T-helper 2 cell treated with Interferon-gamma antibody and Interleukin-4, amounts not matched to agents 5 μg/mL and 100 μg/mL, for 36 hours (primary cell): ENCODE measurements at regions not wholly inside any gene's neighbourhood (a gene's known extent, or its start where the extent isn't known, plus 50 kb on each side); places are given as distances from the start of the nearest gene placed in this dataset.
"Not testable (repeated sequence)": the region's sequence is repeated elsewhere in the genome, so short reads cannot be mapped to it uniquely, and the experiment has no call there.

Experiments
- DNase-seq: peaks from one replicate; pipeline ENCODE4 v3.0.0; 2021; ENCODE audit warnings: low spot score
- H3K27ac Mint-ChIP-seq: one replicate; pipeline ENCODE4 v1.8.0; 2021; ENCODE audit warnings: mild to moderate bottlenecking, mixed read lengths
- H3K27me3 Mint-ChIP-seq: one replicate; pipeline ENCODE4 v1.8.0; 2021; ENCODE audit warnings: low read depth, mixed read lengths
- H3K36me3 Mint-ChIP-seq: one replicate; pipeline ENCODE4 v1.8.0; 2021; ENCODE audit warnings: low read depth, mixed read lengths
- H3K4me1 Mint-ChIP-seq: one replicate; pipeline ENCODE4 v1.8.0; 2021; ENCODE audit warnings: low read depth, mixed read lengths
- H3K4me3 Mint-ChIP-seq: one replicate; pipeline ENCODE4 v1.8.0; 2022; ENCODE audit warnings: mild to moderate bottlenecking, moderate library complexity, mixed read lengths
- H3K9me3 Mint-ChIP-seq: one replicate; pipeline ENCODE4 v1.8.0; 2021; ENCODE audit warnings: mixed read lengths

DNA sequence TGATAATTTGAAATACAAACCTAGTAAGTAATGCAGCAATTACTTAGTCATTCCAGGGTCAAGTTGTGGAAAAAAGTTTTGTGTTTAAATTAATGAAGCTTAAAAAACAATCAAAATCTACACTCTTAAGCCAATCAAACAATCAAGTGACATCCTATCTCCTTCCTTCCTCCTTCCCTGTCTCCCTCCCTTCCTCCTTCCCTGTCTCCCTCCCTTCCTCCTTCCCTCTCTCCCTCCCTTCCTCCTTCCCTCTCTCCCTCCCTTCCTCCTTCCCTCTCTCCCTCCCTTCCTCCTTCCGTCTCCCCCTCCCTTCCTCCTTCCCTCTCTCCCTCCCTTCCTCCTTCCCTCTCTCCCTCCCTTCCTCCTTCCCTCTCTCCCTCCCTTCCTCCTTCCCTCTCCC lies 111.4 kb upstream of the RBPJ start:
- H3K27me3 Mint-ChIP-seq: peaks cover 23% of the 10 kb centered on the region
- peaks cover 27% of the 10 kb centered on the region for H3K4me1 Mint-ChIP-seq
- H3K4me3 Mint-ChIP-seq, H3K9me3 Mint-ChIP-seq, H3K36me3 Mint-ChIP-seq, DNase-seq, H3K27ac Mint-ChIP-seq: not testable (repeated sequence)

- no peak for DNase-seq
- peaks cover 18% of the 10 kb centered on the region for H3K4me1 Mint-ChIP-seq
- no peak overlapping the region for H3K27ac Mint-ChIP-seq
- peaks cover 9% of the 10 kb centered on the region for H3K9me3 Mint-ChIP-seq
- H3K36me3 Mint-ChIP-seq: peaks cover 6% of the 10 kb centered on the region
- H3K27me3 Mint-ChIP-seq: peaks cover 23% of the 10 kb centered on the region
- H3K4me3 Mint-ChIP-seq: no peak overlapping the region
Observed at GRCh38 chr4:26212528-26212927, 108.3 kb upstream of the RBPJ start.

DNA sequence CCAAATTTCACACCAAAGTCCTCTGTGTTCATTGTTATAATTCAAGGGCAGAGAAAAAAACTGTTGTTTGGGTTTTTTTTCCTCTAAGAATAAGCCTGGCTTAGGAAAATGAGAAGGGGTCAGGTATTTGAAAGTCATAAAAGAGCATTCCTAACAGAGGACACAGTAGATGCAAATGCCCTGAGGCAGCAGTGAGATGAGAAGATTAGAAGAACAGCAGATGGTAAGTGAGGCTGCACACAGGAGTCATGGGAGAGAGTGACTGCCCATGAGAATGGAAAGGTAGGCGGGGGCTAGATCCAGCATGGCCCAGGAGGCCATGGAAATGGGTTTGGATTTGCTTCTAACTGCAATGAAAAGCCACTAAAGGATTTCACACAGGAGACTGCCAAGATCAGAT lies 107.5 kb upstream of the RBPJ start:
- Mint-ChIP-seq H3K4me1 (peaks cover 19% of the 10 kb centered on the region), H3K36me3 (peaks cover 6% of the 10 kb centered on the region), H3K4me3 (no peak overlapping the region), H3K9me3 (peaks cover 9% of the 10 kb centered on the region), H3K27me3 (peaks cover 23% of the 10 kb centered on the region), H3K27ac (no peak overlapping the region)
- DNase-seq: no peak

- H3K36me3 Mint-ChIP-seq: peaks cover 3% of the 10 kb centered on the region
- peaks cover 15% of the 10 kb centered on the region for H3K4me1 Mint-ChIP-seq
- H3K4me3 Mint-ChIP-seq: no peak overlapping the region
- peaks cover 9% of the 10 kb centered on the region for H3K9me3 Mint-ChIP-seq
- no peak for DNase-seq
- H3K27ac Mint-ChIP-seq: no peak overlapping the region
- peaks cover 17% of the 10 kb centered on the region for H3K27me3 Mint-ChIP-seq
Observed at GRCh38 chr4:26214994-26215393, 105.8 kb upstream of the RBPJ start.

DNA sequence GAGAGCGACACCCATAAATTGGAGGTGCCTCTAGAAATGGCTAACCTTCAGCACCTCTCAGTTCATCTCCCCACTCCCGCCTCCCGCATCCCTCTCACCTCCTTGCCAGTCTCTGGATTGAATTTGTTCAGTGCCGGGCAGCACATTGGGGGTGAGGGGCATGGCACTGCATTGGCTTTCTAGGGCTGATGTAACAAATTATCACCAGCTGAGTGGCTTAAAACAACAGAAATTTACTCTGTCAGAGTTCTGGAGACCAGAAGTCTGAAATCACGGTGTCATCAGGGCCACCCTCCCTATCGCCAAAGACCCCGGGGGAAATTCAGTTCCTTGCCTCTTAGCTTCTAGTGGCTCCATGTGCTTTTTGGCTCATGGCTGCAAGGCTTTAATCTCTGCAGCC lies 105.1 kb upstream of the RBPJ start:
- peaks cover 13% of the 10 kb centered on the region for H3K4me1 Mint-ChIP-seq
- no peak for DNase-seq
- peaks cover 9% of the 10 kb centered on the region for H3K9me3 Mint-ChIP-seq
- no peak overlapping the region for H3K27ac Mint-ChIP-seq
- H3K27me3 Mint-ChIP-seq: peaks cover 12% of the 10 kb centered on the region
- H3K36me3 Mint-ChIP-seq: peaks cover 3% of the 10 kb centered on the region
- no peak overlapping the region for H3K4me3 Mint-ChIP-seq

DNA sequence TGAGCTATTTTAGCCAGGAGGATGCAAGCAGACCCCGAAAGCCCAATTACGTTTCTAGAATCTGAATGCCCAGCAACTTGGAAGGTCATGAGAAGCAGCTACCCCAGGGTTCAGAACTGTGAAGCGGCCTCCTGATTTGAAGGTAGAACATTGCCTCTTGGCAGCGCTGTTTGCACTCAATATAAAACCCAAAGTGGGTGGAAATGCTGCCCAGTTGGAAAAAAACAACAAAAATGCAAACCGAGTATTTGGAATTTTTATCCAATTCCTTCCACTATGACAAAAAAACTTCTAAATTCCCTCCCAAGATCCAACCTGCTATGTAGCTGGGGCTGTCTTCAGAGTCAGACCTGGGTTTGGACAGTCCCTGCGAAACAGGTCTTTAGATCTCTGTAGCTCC lies 103.3 kb upstream of the RBPJ start:
- Mint-ChIP-seq H3K9me3 (peaks cover 9% of the 10 kb centered on the region), H3K36me3 (peaks cover 3% of the 10 kb centered on the region), H3K4me3 (no peak overlapping the region), H3K27ac (no peak overlapping the region), H3K4me1 (peaks cover 13% of the 10 kb centered on the region), H3K27me3 (peaks cover 9% of the 10 kb centered on the region)
- DNase-seq: no peak

DNA sequence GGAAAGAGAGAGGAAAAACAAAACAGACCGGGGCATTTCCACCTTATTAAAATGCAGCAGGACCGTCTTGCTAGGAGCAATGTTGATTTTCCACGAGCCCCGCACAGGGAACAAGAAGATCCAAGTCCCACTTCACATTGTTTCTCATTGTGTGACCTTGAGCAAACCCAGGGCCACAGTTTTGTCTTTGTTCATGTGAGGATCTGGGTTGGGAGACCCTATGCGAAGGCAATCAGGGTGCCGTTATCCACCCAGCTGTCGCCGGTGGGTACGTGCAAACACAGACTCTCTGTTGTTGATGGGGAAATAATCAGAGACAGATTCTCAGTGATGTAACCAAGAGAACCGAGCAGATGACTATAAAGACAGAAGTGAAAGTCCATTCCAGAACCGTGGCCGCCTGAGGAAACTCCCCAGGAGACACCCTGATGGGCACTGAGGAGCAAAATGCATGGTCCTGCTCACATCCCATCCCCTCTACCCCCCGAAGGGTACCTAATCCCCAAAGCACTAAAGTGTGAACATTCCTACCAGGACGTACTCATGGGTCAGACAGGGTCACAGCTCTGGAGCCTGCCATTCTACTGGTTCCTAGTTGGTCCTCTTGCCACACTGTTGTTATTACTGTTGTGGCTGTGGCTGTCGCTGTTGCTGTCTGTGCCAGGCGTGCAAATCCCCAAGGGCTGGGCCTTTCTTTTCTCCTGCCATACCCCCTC lies 102.7 kb upstream of the RBPJ start:
- Mint-ChIP-seq H3K36me3 (peaks cover 3% of the 10 kb centered on the region), H3K4me1 (peaks cover 13% of the 10 kb centered on the region), H3K27me3 (peaks cover 9% of the 10 kb centered on the region), H3K4me3 (no peak overlapping the region), H3K27ac (no peak overlapping the region), H3K9me3 (peaks cover 9% of the 10 kb centered on the region)
- DNase-seq: no peak

GRCh38 chr4:26218677-26219605 lies 101.9 kb upstream of the RBPJ start:
- Mint-ChIP-seq H3K27me3 (peaks cover 2% of the 10 kb centered on the region), H3K36me3 (no peaks in the 10 kb centered on the region), H3K27ac (no peak overlapping the region), H3K4me1 (peaks cover 5% of the 10 kb centered on the region), H3K4me3 (no peak overlapping the region), H3K9me3 (peaks cover 2% of the 10 kb centered on the region)
- DNase-seq: no peak

- H3K4me3 Mint-ChIP-seq: no peak overlapping the region
- no peak overlapping the region for H3K27ac Mint-ChIP-seq
- H3K9me3 Mint-ChIP-seq: no peaks in the 10 kb centered on the region
- no peak for DNase-seq
- H3K36me3 Mint-ChIP-seq: no peaks in the 10 kb centered on the region
- H3K27me3 Mint-ChIP-seq: no peaks in the 10 kb centered on the region
- H3K4me1 Mint-ChIP-seq: peaks cover 5% of the 10 kb centered on the region
Observed at GRCh38 chr4:26220696-26221095, 100.1 kb upstream of the RBPJ start.

- Mint-ChIP-seq H3K4me3 (no peak overlapping the region), H3K9me3 (no peaks in the 10 kb centered on the region), H3K27ac (no peak overlapping the region), H3K36me3 (no peaks in the 10 kb centered on the region), H3K4me1 (peaks cover 2% of the 10 kb centered on the region), H3K27me3 (no peaks in the 10 kb centered on the region)
- no peak for DNase-seq
Observed at GRCh38 chr4:26223155-26223554, 97.7 kb upstream of the RBPJ start.

DNA sequence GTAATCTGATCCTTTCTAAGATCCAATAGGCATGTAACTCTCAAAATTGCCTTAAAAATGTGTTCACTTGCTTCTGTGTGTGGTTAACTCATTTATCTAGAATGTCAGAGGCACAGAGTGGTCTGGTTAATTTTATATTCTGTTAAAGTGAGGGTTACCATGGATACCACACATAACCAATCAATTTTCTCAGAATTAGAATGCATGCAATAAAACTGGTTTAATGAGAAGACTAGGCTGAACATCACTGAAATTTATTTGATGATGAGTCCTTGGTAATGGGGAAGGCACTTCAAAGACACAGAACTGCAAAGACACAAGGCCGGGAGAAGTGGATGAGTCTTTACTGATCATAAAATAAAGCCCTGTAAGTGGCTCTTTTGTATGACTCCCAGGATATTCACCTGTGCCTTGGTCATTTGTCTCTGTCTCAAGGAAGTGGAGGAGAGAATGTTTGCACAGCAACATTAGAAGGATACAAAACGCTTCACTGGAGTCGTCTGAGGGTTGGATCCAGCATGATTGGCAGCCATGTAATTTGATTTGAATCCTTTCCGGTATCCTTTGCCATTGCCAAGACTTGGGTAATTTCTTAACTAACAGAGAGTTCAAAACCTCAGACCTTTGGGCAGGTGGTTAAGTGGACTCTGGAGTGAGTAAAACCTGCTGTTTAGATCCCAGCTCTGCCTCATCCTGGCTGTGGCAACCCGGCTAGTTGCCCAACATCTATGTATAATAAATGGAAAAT lies 94.0 kb upstream of the RBPJ start:
- no peak overlapping the region for H3K27ac Mint-ChIP-seq

DNA sequence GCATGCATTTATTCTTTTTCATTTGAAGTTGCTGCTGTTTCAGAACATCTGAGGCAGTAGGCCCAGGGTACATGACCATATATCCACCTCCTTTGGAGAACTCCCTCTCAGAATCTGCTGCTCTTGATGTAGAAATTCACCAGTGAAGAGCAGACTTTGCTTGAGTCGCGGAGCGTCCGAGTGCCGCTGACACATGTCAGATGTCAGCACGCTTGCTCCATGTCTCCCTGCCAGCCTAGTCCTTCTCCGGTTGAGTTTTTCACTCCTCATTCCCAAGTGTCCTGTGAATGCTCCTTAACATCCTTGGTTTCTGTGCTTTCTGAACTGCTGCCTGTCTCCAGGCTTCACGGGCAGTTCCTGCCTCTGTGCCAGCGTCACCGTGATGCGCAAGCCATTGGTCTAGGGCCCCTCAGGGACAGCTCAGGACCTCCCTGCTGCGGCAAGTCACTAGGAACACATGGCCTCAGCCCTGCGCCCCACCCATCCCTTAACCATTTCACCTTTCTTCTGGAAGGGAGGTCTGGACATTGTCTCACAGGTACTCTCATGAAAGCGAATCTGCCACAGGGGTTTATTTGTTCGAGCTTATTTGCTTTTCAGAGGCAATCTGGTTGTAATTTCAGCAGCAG lies 93.1 kb upstream of the RBPJ start:
- Mint-ChIP-seq H3K4me3 (no peak overlapping the region), H3K27me3 (no peaks in the 10 kb centered on the region), H3K9me3 (no peaks in the 10 kb centered on the region), H3K36me3 (no peaks in the 10 kb centered on the region), H3K27ac (no peak overlapping the region), H3K4me1 (peaks cover 8% of the 10 kb centered on the region)
- DNase-seq: no peak

More for the DNA sequence above, 94.0 kb upstream of the RBPJ start:
- Mint-ChIP-seq H3K4me1 (peaks cover 4% of the 10 kb centered on the region), H3K27me3 (no peaks in the 10 kb centered on the region), H3K9me3 (no peaks in the 10 kb centered on the region), H3K4me3 (no peak overlapping the region), H3K36me3 (no peaks in the 10 kb centered on the region)
- DNase-seq: no peak

DNA sequence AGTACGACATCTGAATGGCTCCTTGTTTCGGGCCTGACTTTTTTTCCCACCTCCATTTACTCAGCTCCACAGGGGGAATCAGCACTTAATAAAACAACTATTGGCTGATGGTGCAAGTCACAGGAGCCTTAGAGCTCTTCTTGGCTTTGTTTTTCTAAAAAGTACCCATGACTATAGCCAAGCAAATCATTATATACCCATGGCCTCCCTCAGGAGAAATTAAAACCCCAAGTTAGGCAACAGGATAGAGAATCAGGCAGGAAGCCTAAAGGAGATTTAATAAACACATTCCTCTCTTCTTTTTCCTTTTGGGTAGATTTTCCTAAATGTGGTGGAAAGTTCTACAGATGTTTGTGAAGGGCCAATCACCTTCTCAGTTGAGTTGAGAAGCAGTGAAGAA lies 91.9 kb upstream of the RBPJ start:
- Mint-ChIP-seq H3K27me3 (no peaks in the 10 kb centered on the region), H3K27ac (no peak overlapping the region)

More for the DNA sequence above, 91.9 kb upstream of the RBPJ start:
- Mint-ChIP-seq H3K4me1 (peaks cover 17% of the 10 kb centered on the region), H3K4me3 (no peak overlapping the region), H3K36me3 (no peaks in the 10 kb centered on the region), H3K9me3 (no peaks in the 10 kb centered on the region)
- no peak for DNase-seq
